Jurkat, Clone E6-1 (cell line): ENCODE measurements at regions not wholly inside any gene's neighbourhood (a gene's known extent, or its start where the extent isn't known, plus 50 kb on each side); places are given as distances from the start of the nearest gene placed in this dataset.
"Not testable (repeated sequence)": the region's sequence is repeated elsewhere in the genome, so short reads cannot be mapped to it uniquely, and the experiment has no call there.

Source experiments
- DNase-seq: peaks from one replicate; pipeline ENCODE4 v3.0.0-alpha.2; 2011; ENCODE audit warnings: low read depth, low spot score
- H3K4me3 ChIP-seq: 2 replicates; pipeline ENCODE4 v1.5.1; 2011; ENCODE audit warnings: mild to moderate bottlenecking, low read length, control low read depth, moderate library complexity

- H3K4me3 ChIP-seq, result no peak overlapping the region
Observed at GRCh38 chr2:172305066-172305465, 122.3 kb upstream of the ITGA6 start.

GRCh38 chr2:172307800-172308199 is 119.6 kb upstream of the ITGA6 start:
- no peak overlapping the region for H3K4me3 ChIP-seq
- no peak for DNase-seq

More at GRCh38 chr2:172305066-172305465, 122.3 kb upstream of the ITGA6 start:
- no peak for DNase-seq

- DNase-seq, result no peak
- H3K4me3 ChIP-seq, result no peak overlapping the region
Observed at GRCh38 chr2:172308253-172308935, 119.0 kb upstream of the ITGA6 start.

- no peak for DNase-seq
Observed at GRCh38 chr2:172311921-172312345, 115.5 kb upstream of the ITGA6 start.

GRCh38 chr2:172313715-172314341 is 113.6 kb upstream of the ITGA6 start:
- no peak overlapping the region for H3K4me3 ChIP-seq
- no peak for DNase-seq

More at GRCh38 chr2:172311921-172312345, 115.5 kb upstream of the ITGA6 start:
- H3K4me3 ChIP-seq, result no peak overlapping the region

- not testable (repeated sequence) for H3K4me3 ChIP-seq, DNase-seq
Observed at GRCh38 chr2:172315070-172315469, 112.3 kb upstream of the ITGA6 start.

- no peak for DNase-seq
Observed at GRCh38 chr2:172322049-172322448, 105.3 kb upstream of the ITGA6 start.

GRCh38 chr2:172323256-172323655 is 104.1 kb upstream of the ITGA6 start:
- H3K4me3 ChIP-seq, result no peak overlapping the region
- DNase-seq, result no peak

More at GRCh38 chr2:172322049-172322448, 105.3 kb upstream of the ITGA6 start:
- H3K4me3 ChIP-seq, result no peak overlapping the region

- no peak overlapping the region for H3K4me3 ChIP-seq
- no peak for DNase-seq
Observed at GRCh38 chr2:172323861-172324597, 103.4 kb upstream of the ITGA6 start.

- no peak for DNase-seq
- H3K4me3 ChIP-seq, result no peak overlapping the region
Observed at GRCh38 chr2:172326211-172326509, 101.2 kb upstream of the ITGA6 start.

- no peak overlapping the region for H3K4me3 ChIP-seq
- no peak for DNase-seq
Observed at GRCh38 chr2:172328103-172328841, 99.1 kb upstream of the ITGA6 start.

- no peak for DNase-seq
- H3K4me3 ChIP-seq, result no peak overlapping the region
Observed at GRCh38 chr2:172329416-172329773, 98.0 kb upstream of the ITGA6 start.

GRCh38 chr2:172329774-172330671 is 97.4 kb upstream of the ITGA6 start:
- no peak overlapping the region for H3K4me3 ChIP-seq
- DNase-seq, result no peak

- no peak for DNase-seq
- no peak overlapping the region for H3K4me3 ChIP-seq
Observed at GRCh38 chr2:172332507-172332906, 94.9 kb upstream of the ITGA6 start.

- no peak for DNase-seq
- H3K4me3 ChIP-seq, result no peak overlapping the region
Observed at GRCh38 chr2:172333235-172333977, 94.0 kb upstream of the ITGA6 start.

- no peak overlapping the region for H3K4me3 ChIP-seq
- DNase-seq, result no peak
Observed at GRCh38 chr2:172333978-172334330, 93.4 kb upstream of the ITGA6 start.

- H3K4me3 ChIP-seq, result no peak overlapping the region
- no peak for DNase-seq
Observed at GRCh38 chr2:172334988-172335387, 92.4 kb upstream of the ITGA6 start.

- no peak for DNase-seq
- no peak overlapping the region for H3K4me3 ChIP-seq
Observed at GRCh38 chr2:172335736-172336135, 91.7 kb upstream of the ITGA6 start.
